IMR-90 (cell line): ENCODE measurements at regions not wholly inside any gene's neighbourhood (a gene's known extent, or its start where the extent isn't known, plus 50 kb on each side); places are given as distances from the start of the nearest gene placed in this dataset.

ENCODE experiments used
- ATAC-seq: fragments of 200-7000 bp; cut with Tn5 transposase; 2 replicates; pipeline ENCODE4 v1.9.1; 2020; ENCODE audit warnings: low read depth, mild to moderate bottlenecking, moderate library complexity
- BruUV-seq: library from RNA; stranded (reverse); fragments of 400-500 nt; replicated peaks from 2 replicates; lab custom pipeline; 2021; lab: Mats Ljungman, UMichigan
- CTCF ChIA-PET: fragments of 300-600 bp; formaldehyde crosslinking; extraction: SDS; loops from one replicate; lab custom pipeline; 2021; ENCODE audit warnings: antibody characterized with exemption; lab: Yijun Ruan, JAX
- POLR2A ChIA-PET: fragments of 300-600 bp; sonication (Branson Sonifier 250); formaldehyde crosslinking; loops from one replicate; lab custom pipeline; 2022; ENCODE audit warnings: antibody characterized with exemption; ENCODE audit not compliant: unreplicated experiment; lab: Charles Lee
- DNase-seq: peaks from one replicate; pipeline ENCODE4 v3.0.0; 2013
- H2AFZ ChIP-seq: replicated peaks from 2 replicates; pipeline ENCODE3; 2013; ENCODE audit warnings: low read length, mild to moderate bottlenecking; ENCODE audit not compliant: poor library complexity
- H2AK5ac ChIP-seq: 2 replicates; pipeline ENCODE4 v1.6.1; 2013; ENCODE audit warnings: low read depth, low read length, inconsistent platforms
- H2AK9ac ChIP-seq: replicated peaks from 2 replicates; pipeline ENCODE3; 2013; ENCODE audit warnings: mild to moderate bottlenecking, low read depth, low read length, moderate library complexity; ENCODE audit not compliant: poor library complexity
- H2BK120ac ChIP-seq: 2 replicates; pipeline ENCODE4 v1.6.1; 2013; ENCODE audit warnings: low read depth, low read length, inconsistent platforms
- H2BK15ac ChIP-seq: 3 replicates; pipeline ENCODE4 v1.6.1; 2013; ENCODE audit warnings: low read depth, low read length, inconsistent platforms
- H2BK20ac ChIP-seq: 2 replicates; pipeline ENCODE4 v1.6.1; 2013; ENCODE audit warnings: low read depth, mild to moderate bottlenecking, inconsistent platforms, low read length, moderate library complexity
- H2BK5ac ChIP-seq: 2 replicates; pipeline ENCODE4 v1.6.1; 2013; ENCODE audit warnings: mild to moderate bottlenecking, low read depth, low read length, inconsistent platforms; ENCODE audit not compliant: poor library complexity, severe bottlenecking
- H3K14ac ChIP-seq: replicated peaks from 2 replicates; pipeline ENCODE4 v1.6.1; 2013; ENCODE audit warnings: low read depth, low read length, inconsistent platforms
- H3K18ac ChIP-seq: 2 replicates; pipeline ENCODE4 v1.6.1; 2013; ENCODE audit warnings: low read depth, low read length, control low read depth
- H3K23ac ChIP-seq: 2 replicates; pipeline ENCODE4 v1.6.1; 2013; ENCODE audit warnings: low read depth, low read length, inconsistent platforms
- H3K27ac ChIP-seq: 2 replicates; pipeline ENCODE4 v1.5.1; 2013; ENCODE audit warnings: mild to moderate bottlenecking, control low read depth, low read length; ENCODE audit not compliant: insufficient read depth
- H3K27me3 ChIP-seq: 2 replicates; pipeline ENCODE4 v1.6.1; 2013; ENCODE audit warnings: low read length; ENCODE audit not compliant: control insufficient read depth, insufficient read depth
- H3K36me3 ChIP-seq: 2 replicates; pipeline ENCODE4 v1.6.1; 2013; ENCODE audit warnings: low read length, mixed read lengths; ENCODE audit not compliant: control insufficient read depth, insufficient read depth
- H3K4ac ChIP-seq: 2 replicates; pipeline ENCODE4 v1.6.1; 2013; ENCODE audit warnings: low read depth, low read length, inconsistent platforms
- H3K4me1 ChIP-seq: 2 replicates; pipeline ENCODE4 v1.6.1; 2013; ENCODE audit warnings: low read length, mixed read lengths; ENCODE audit not compliant: control insufficient read depth, insufficient read depth
- H3K4me2 ChIP-seq: 2 replicates; pipeline ENCODE4 v1.6.1; 2013; ENCODE audit warnings: low read depth, mild to moderate bottlenecking, control low read depth, low read length, moderate library complexity
- H3K4me3 ChIP-seq: 2 replicates; pipeline ENCODE4 v1.5.1; 2013; ENCODE audit warnings: low read depth, mild to moderate bottlenecking, control low read depth, low read length, moderate library complexity; ENCODE audit not compliant: insufficient read depth
- H3K56ac ChIP-seq: 2 replicates; pipeline ENCODE4 v1.6.1; 2013; ENCODE audit warnings: low read length, inconsistent platforms; ENCODE audit not compliant: insufficient read depth; ENCODE audit errors: extremely low read depth
- H3K79me1 ChIP-seq, 2 experiments: 2 replicates each; pipeline ENCODE4 v1.6.1; 2013; ENCODE audit warnings: low read length in 2 of 2, inconsistent platforms in 1 of 2, low read depth in 1 of 2
- H3K9ac ChIP-seq: 2 replicates; pipeline ENCODE4 v1.6.1; 2013; ENCODE audit warnings: low read depth, low read length, control low read depth
- H3K9me1 ChIP-seq: 2 replicates; pipeline ENCODE4 v1.6.1; 2013; ENCODE audit warnings: low read length, inconsistent platforms; ENCODE audit not compliant: insufficient read depth
- H3K9me3 ChIP-seq: 2 replicates; pipeline ENCODE4 v1.6.1; 2013; ENCODE audit warnings: low read length; ENCODE audit not compliant: control insufficient read depth, insufficient read depth
- H4K20me1 ChIP-seq: 2 replicates; pipeline ENCODE4 v1.6.1; 2013; ENCODE audit warnings: low read length, inconsistent platforms; ENCODE audit not compliant: insufficient read depth
- H4K5ac ChIP-seq: 2 replicates; pipeline ENCODE4 v1.6.1; 2013; ENCODE audit warnings: mild to moderate bottlenecking, low read depth, low read length, control low read depth
- H4K8ac ChIP-seq, 2 experiments: 2 replicates each; pipeline ENCODE4 v1.6.1; 2013; ENCODE audit warnings: low read depth in 2 of 2, low read length in 2 of 2, control low read depth in 1 of 2, inconsistent platforms in 1 of 2
- H4K91ac ChIP-seq: 2 replicates; pipeline ENCODE4 v1.6.1; 2013; ENCODE audit warnings: low read depth, low read length, inconsistent platforms; ENCODE audit not compliant: insufficient read depth
- CEBPB ChIP-seq: IDR thresholded peaks from 2 replicates; pipeline ENCODE4 v1.6.1; 2012; ENCODE audit warnings: low read depth, low read length, improper control_type of control experiment
- ELK1 ChIP-seq: fragments of 150-350 bp; IDR thresholded peaks from 2 replicates; pipeline ENCODE4 v1.6.1; 2016; ENCODE audit warnings: low read depth, mild to moderate bottlenecking, low read length, moderate library complexity, borderline replicate concordance
- FOS ChIP-seq: fragments of 150-350 bp; IDR thresholded peaks from 2 replicates; pipeline ENCODE4 v1.6.1; 2016; ENCODE audit warnings: low read depth, low read length
- MAFK ChIP-seq: IDR thresholded peaks from 2 replicates; pipeline ENCODE4 v1.6.1; 2012; ENCODE audit warnings: low read depth, low read length, improper control_type of control experiment
- POLR2A ChIP-seq: IDR thresholded peaks from 2 replicates; pipeline ENCODE4 v1.6.1; 2012; ENCODE audit warnings: mild to moderate bottlenecking, low read depth, low read length
- WGBS, 2 experiments: methylation state at CpG; one replicate each; pipeline versions ENCODE4 v1.1.5 to v1.1.7; 2013; ENCODE audit warnings: missing lambda C conversion rate in 2 of 2; ENCODE audit not compliant: insufficient read length in 1 of 2; ENCODE audit errors: extremely low coverage in 2 of 2; 5-methylcytosine and 5-hydroxymethylcytosine counted together
- dilution Hi-C: fragments of 300-500 bp; cut with HindIII; formaldehyde crosslinking; loops from one replicate; pipeline ENCODE4 v1.14.3; 2018; ENCODE audit warnings: low sequenced_read_pairs; ENCODE audit not compliant: unreplicated experiment
- in situ Hi-C: fragments of 300-500 bp; cut with MboI; formaldehyde crosslinking; loops from 3 replicates; pipeline ENCODE4 v1.14.3; 2019; ENCODE audit warnings: low sequenced_read_pairs, inconsistent platforms, mixed read lengths
- intact Hi-C: fragments of 100-400 bp; cut with micrococcal nuclease; formaldehyde crosslinking; loops from 2 replicates; pipeline ENCODE4 v1.10.0; 2022
- TF ChIP-seq, protein P1 (sequence below): conservative IDR thresholded peaks from 2 replicates; pipeline ENCODE4 v1.5.1; 2012; ENCODE audit warnings: mild to moderate bottlenecking, low read depth, low read length, improper control_type of control experiment

- Histone ChIP-seq H3K9ac (no peak overlapping the region), H2AK9ac (no peak overlapping the region), H2BK15ac (no peak overlapping the region), H4K20me1 (no peaks in the 10 kb centered on the region), H3K79me1 (no peaks in the 10 kb centered on the region), H3K14ac (no peak overlapping the region), H3K56ac (no peak overlapping the region), H3K9me1 (no peaks in the 10 kb centered on the region), H4K8ac (no peak overlapping the region), H2BK20ac (no peak overlapping the region), H3K4ac (no peak overlapping the region), H3K9me3 (peaks cover 5% of the 10 kb centered on the region), H2BK5ac (no peak overlapping the region), H2AK5ac (no peak overlapping the region), H3K27me3 (no peaks in the 10 kb centered on the region), H3K23ac (no peak overlapping the region), H3K4me2 (no peak overlapping the region), H3K18ac (no peak overlapping the region), H3K36me3 (no peaks in the 10 kb centered on the region), H3K4me1 (no peaks in the 10 kb centered on the region), H4K91ac (no peak overlapping the region), H2AFZ (no peak overlapping the region), H4K5ac (no peak overlapping the region), H2BK120ac (no peak overlapping the region), H3K27ac (no peak overlapping the region), H3K4me3 (no peak overlapping the region)
- ATAC-seq (no peak; the same call in 1 of the 2 replicates), DNase-seq (no peak)
- no CpG with 5 or more reads among the region's 2 CpGs for WGBS, 2 experiments
- intact Hi-C loops: no loop called here
- dilution Hi-C loops: no loop called here
- ChIA-PET CTCF (no interaction called here), POLR2A (no interaction called here)
- no TSS peak for BruUV-seq
- no peak for TF ChIP-seq ELK1
- no peak for TF ChIP-seq FOS
- TF ChIP-seq CEBPB: no peak
- TF ChIP-seq, protein P1, sequence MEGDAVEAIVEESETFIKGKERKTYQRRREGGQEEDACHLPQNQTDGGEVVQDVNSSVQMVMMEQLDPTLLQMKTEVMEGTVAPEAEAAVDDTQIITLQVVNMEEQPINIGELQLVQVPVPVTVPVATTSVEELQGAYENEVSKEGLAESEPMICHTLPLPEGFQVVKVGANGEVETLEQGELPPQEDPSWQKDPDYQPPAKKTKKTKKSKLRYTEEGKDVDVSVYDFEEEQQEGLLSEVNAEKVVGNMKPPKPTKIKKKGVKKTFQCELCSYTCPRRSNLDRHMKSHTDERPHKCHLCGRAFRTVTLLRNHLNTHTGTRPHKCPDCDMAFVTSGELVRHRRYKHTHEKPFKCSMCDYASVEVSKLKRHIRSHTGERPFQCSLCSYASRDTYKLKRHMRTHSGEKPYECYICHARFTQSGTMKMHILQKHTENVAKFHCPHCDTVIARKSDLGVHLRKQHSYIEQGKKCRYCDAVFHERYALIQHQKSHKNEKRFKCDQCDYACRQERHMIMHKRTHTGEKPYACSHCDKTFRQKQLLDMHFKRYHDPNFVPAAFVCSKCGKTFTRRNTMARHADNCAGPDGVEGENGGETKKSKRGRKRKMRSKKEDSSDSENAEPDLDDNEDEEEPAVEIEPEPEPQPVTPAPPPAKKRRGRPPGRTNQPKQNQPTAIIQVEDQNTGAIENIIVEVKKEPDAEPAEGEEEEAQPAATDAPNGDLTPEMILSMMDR: no peak
- no peak for TF ChIP-seq MAFK
- no peak for TF ChIP-seq POLR2A
- in situ Hi-C loops: no loop called here
Observed at GRCh38 chr9:87040410-87041009, 93.2 kb upstream of the GAS1 start.
